Loucy (cell line): ENCODE measurements at regions not wholly inside any gene's neighbourhood (a gene's known extent, or its start where the extent isn't known, plus 50 kb on each side); places are given as distances from the start of the nearest gene placed in this dataset.

Experiments
- H2AFZ ChIP-seq: fragments of 200-600 bp; sonication (generic); 2 replicates; pipeline ENCODE4 v1.6.0; 2016; ENCODE audit warnings: antibody characterized with exemption, mild to moderate bottlenecking, low read length, moderate library complexity
- H3F3A ChIP-seq: fragments of 200-600 bp; 2 replicates; pipeline ENCODE4 v1.6.0; 2016; ENCODE audit warnings: antibody characterized with exemption, low read depth, mild to moderate bottlenecking
- H3K27me3 ChIP-seq: fragments of 200-600 bp; sonication (generic); 2 replicates; pipeline ENCODE4 v1.6.1; 2014; ENCODE audit warnings: low read length, mild to moderate bottlenecking; ENCODE audit not compliant: insufficient read depth, poor library complexity, severe bottlenecking
- H3K36me3 ChIP-seq: fragments of 200-600 bp; sonication (generic); 2 replicates; pipeline ENCODE4 v1.6.1; 2016; ENCODE audit warnings: low read length; ENCODE audit not compliant: insufficient read depth
- H3K4me1 ChIP-seq: fragments of 200-600 bp; sonication (generic); 2 replicates; pipeline ENCODE4 v1.5.1; 2014; ENCODE audit warnings: low read length, mild to moderate bottlenecking; ENCODE audit not compliant: insufficient read depth, poor library complexity, severe bottlenecking
- H3K4me2 ChIP-seq: fragments of 200-600 bp; sonication (generic); 2 replicates; pipeline ENCODE4 v1.6.0; 2014; ENCODE audit warnings: antibody characterized with exemption, low read length, low read depth, mild to moderate bottlenecking; ENCODE audit not compliant: poor library complexity, severe bottlenecking
- H3K4me3 ChIP-seq: fragments of 200-600 bp; sonication (generic); 2 replicates; pipeline ENCODE4 v1.5.1; 2014; ENCODE audit warnings: low read length, mild to moderate bottlenecking, mixed read lengths; ENCODE audit not compliant: poor library complexity, severe bottlenecking
- H3K79me2 ChIP-seq: fragments of 200-600 bp; sonication (generic); 2 replicates; pipeline ENCODE4 v1.6.1; 2014; ENCODE audit warnings: low read length; ENCODE audit not compliant: insufficient read depth
- H3K9ac ChIP-seq: fragments of 200-600 bp; sonication (generic); 2 replicates; pipeline ENCODE4 v1.6.0; 2014; ENCODE audit warnings: mild to moderate bottlenecking, low read depth, low read length, moderate library complexity; ENCODE audit not compliant: poor library complexity, severe bottlenecking
- H3K9me2 ChIP-seq: fragments of 200-600 bp; sonication (generic); replicated peaks from 2 replicates; pipeline ENCODE4 v1.6.1; 2016; ENCODE audit warnings: low read depth, low read length, mixed read lengths
- H3K9me3 ChIP-seq: fragments of 200-600 bp; sonication (generic); 2 replicates; pipeline ENCODE4 v1.6.1; 2014; ENCODE audit warnings: mild to moderate bottlenecking, antibody characterized with exemption, low read length, low read depth; ENCODE audit not compliant: insufficient read depth
- H4K20me1 ChIP-seq: fragments of 200-600 bp; sonication (generic); 2 replicates; pipeline ENCODE4 v1.6.0; 2014; ENCODE audit warnings: antibody characterized with exemption, low read length, mild to moderate bottlenecking; ENCODE audit not compliant: insufficient read depth, poor library complexity, severe bottlenecking
- CTCF ChIP-seq: fragments of 200-600 bp; sonication (generic); conservative IDR thresholded peaks from 2 replicates; pipeline ENCODE4 v1.5.1; 2014; ENCODE audit warnings: mild to moderate bottlenecking, antibody characterized with exemption, low read length
- EZH2phosphoT487 ChIP-seq: fragments of 200-600 bp; IDR thresholded peaks from 2 replicates; pipeline ENCODE4 v1.6.1; 2018; ENCODE audit warnings: antibody characterized with exemption, mild to moderate bottlenecking, moderate library complexity, borderline replicate concordance

- peaks cover 2% of the 10 kb centered on the region for H3K4me1 ChIP-seq
- H3K27me3 ChIP-seq = no peaks in the 10 kb centered on the region
- no peaks in the 10 kb centered on the region for H3K79me2 ChIP-seq
- TF ChIP-seq CTCF (no peak), EZH2phosphoT487 (no peak)
- no peak overlapping the region for H3K4me3 ChIP-seq
- H3K9me3 ChIP-seq = no peaks in the 10 kb centered on the region
- H3K9ac ChIP-seq = no peak overlapping the region
- no peak overlapping the region for H3K4me2 ChIP-seq
- no peaks in the 10 kb centered on the region for H4K20me1 ChIP-seq
- no peak overlapping the region for H2AFZ ChIP-seq
- H3K36me3 ChIP-seq = no peaks in the 10 kb centered on the region
- no peaks in the 10 kb centered on the region for H3K9me2 ChIP-seq
- H3F3A ChIP-seq = no peaks in the 10 kb centered on the region
These were observed 83.8 kb upstream of the CHST15 start for GRCh38 chr10:124177180-124177518.

- Histone ChIP-seq H3K27me3 (no peaks in the 10 kb centered on the region), H3K4me2 (no peak overlapping the region)
These were observed 83.2 kb upstream of the CHST15 start for GRCh38 chr10:124176349-124177179.

GRCh38 chr10:124175701-124176348, 82.4 kb upstream of the CHST15 start:
- Histone ChIP-seq H3K36me3 (no peaks in the 10 kb centered on the region), H3K27me3 (no peaks in the 10 kb centered on the region), H3K9ac (no peak overlapping the region), H3K79me2 (no peaks in the 10 kb centered on the region), H3K4me2 (no peak overlapping the region), H3F3A (no peaks in the 10 kb centered on the region), H3K9me3 (no peaks in the 10 kb centered on the region), H3K4me1 (peaks cover 2% of the 10 kb centered on the region), H4K20me1 (no peaks in the 10 kb centered on the region), H3K9me2 (no peaks in the 10 kb centered on the region), H2AFZ (no peak overlapping the region), H3K4me3 (no peak overlapping the region)
- TF ChIP-seq EZH2phosphoT487 = no peak
- TF ChIP-seq CTCF = no peak

More at GRCh38 chr10:124176349-124177179, 83.2 kb upstream of the CHST15 start:
- Histone ChIP-seq H3F3A (no peaks in the 10 kb centered on the region), H3K79me2 (no peaks in the 10 kb centered on the region), H3K9ac (no peak overlapping the region), H3K4me3 (no peak overlapping the region), H3K9me3 (no peaks in the 10 kb centered on the region), H3K4me1 (peaks cover 2% of the 10 kb centered on the region), H3K9me2 (no peaks in the 10 kb centered on the region), H4K20me1 (no peaks in the 10 kb centered on the region), H2AFZ (no peak overlapping the region), H3K36me3 (no peaks in the 10 kb centered on the region)
- TF ChIP-seq CTCF (no peak), EZH2phosphoT487 (no peak)
